PC-3 (cell line): ENCODE measurements at regions not wholly inside any gene's neighbourhood (a gene's known extent, or its start where the extent isn't known, plus 50 kb on each side); places are given as distances from the start of the nearest gene placed in this dataset.

Experiments
- CTCF ChIP-seq: fragments of 300-600 bp; sonication (generic); conservative IDR thresholded peaks from 2 replicates; pipeline ENCODE4 v1.5.1; 2017; ENCODE audit warnings: antibody characterized with exemption, low read depth, mild to moderate bottlenecking, low read length
- EZH2 ChIP-seq: fragments of 300-600 bp; sonication (generic); IDR thresholded peaks from one replicate; pipeline ENCODE4 v1.6.1; 2017; ENCODE audit warnings: antibody characterized with exemption, mild to moderate bottlenecking, low read length; ENCODE audit not compliant: unreplicated experiment
- EZH2phosphoT487 ChIP-seq: fragments of 300-600 bp; sonication (generic); IDR thresholded peaks from 2 replicates; pipeline ENCODE4 v1.6.1; 2018; ENCODE audit warnings: mild to moderate bottlenecking, antibody characterized with exemption, low read length, borderline replicate concordance

DNA sequence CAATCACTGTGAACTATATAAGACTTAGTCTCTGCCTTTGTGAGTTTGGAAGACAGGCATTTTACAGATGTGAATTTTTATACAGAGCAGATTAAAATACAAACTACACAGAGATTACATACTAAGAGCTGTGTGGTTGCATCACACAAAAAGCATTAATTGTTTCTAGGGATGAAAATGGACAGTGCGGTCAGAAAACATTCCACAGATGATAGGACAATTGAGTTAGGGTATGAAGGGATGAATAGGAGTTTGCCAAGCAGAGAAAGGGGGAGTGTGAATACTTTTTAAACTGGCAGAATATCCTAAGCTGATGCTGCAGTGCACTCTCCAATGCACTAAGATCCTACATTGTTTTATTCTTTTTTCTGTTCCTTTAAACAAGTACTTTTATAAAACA is 345.8 kb downstream of the VRK1 start:
- no peak for TF ChIP-seq CTCF
- no peak for TF ChIP-seq EZH2
- TF ChIP-seq EZH2phosphoT487: no peak
